K562 (cell line): ENCODE measurements at regions not wholly inside any gene's neighbourhood (a gene's known extent, or its start where the extent isn't known, plus 50 kb on each side); places are given as distances from the start of the nearest gene placed in this dataset.

ENCODE experiments used
- ATAC-seq: fragments of 200-7000 bp; cut with Tn5 transposase; 3 replicates; pipeline ENCODE4 v1.9.1; 2020; ENCODE audit warnings: moderate library complexity
- BruUV-seq: library from RNA; stranded (reverse); fragments of 400-500 nt; replicated peaks from 2 replicates; lab custom pipeline; 2021; lab: Mats Ljungman, UMichigan
- CTCF ChIA-PET: fragments of 300-600 bp; formaldehyde crosslinking; extraction: SDS; loops from one replicate; lab custom pipeline; 2021; ENCODE audit warnings: low intra/inter-chr PET ratio; lab: Yijun Ruan, JAX
- POLR2A ChIA-PET: fragments of 300-600, 350-650 bp; sonication (Branson Sonifier 250); formaldehyde crosslinking; extraction: SDS; loops from one replicate; lab custom pipeline; 2021; ENCODE audit warnings: antibody characterized with exemption, inconsistent platforms; lab: Yijun Ruan, JAX
- DNase-seq, 4 experiments: peaks; one replicate each; pipeline versions ENCODE4 v3.0.0 to v3.0.0-alpha.2; 2011 to 2018; ENCODE audit warnings: low spot score in 3 of 4, mixed read lengths in 3 of 4; ENCODE audit errors: extremely low read depth in 1 of 4
- FAIRE-seq: peaks from 2 replicates; lab custom pipeline; 2011; peaks lifted over from hg19 to GRCh38; lab: Jason Lieb, UNC
- H2AFZ ChIP-seq: 2 replicates; pipeline ENCODE4 v1.6.0; 2011; ENCODE audit warnings: low read depth, low read length, control low read depth, inconsistent platforms
- H3K27ac ChIP-seq: fragments of 200-600 bp; 3 replicates; pipeline ENCODE4 v1.8.0; 2011; ENCODE audit warnings: low read depth, mild to moderate bottlenecking, control low read depth, inconsistent platforms, low read length, moderate library complexity, mixed read lengths; ENCODE audit errors: extremely low read depth
- H3K27me3 ChIP-seq, 2 experiments: fragments of 300-600 bp in 1 of 2; 2 replicates in 1 of 2; 3 replicates in 1 of 2; pipeline versions ENCODE4 v1.6.0 to v1.8.0; 2011; ENCODE audit warnings: inconsistent platforms in 2 of 2, low read length in 2 of 2, mild to moderate bottlenecking in 1 of 2, mixed read lengths in 1 of 2, moderate library complexity in 1 of 2; ENCODE audit not compliant: control insufficient read depth in 2 of 2, insufficient read depth in 2 of 2
- H3K36me3 ChIP-seq: fragments of 300-600 bp; 3 replicates; pipeline ENCODE4 v1.8.0; 2011; ENCODE audit warnings: mild to moderate bottlenecking, low read length, inconsistent platforms; ENCODE audit not compliant: control insufficient read depth, insufficient read depth
- H3K4me1 ChIP-seq, 2 experiments: fragments of 200-600 bp in 1 of 2; replicated peaks in 1 of 2; 2 replicates in 1 of 2; 3 replicates in 1 of 2; pipeline versions ENCODE4 v1.5.1 to v1.8.0; 2011; ENCODE audit warnings: inconsistent platforms in 2 of 2, low read length in 2 of 2, mild to moderate bottlenecking in 1 of 2, mixed read lengths in 1 of 2, moderate library complexity in 1 of 2; ENCODE audit not compliant: control insufficient read depth in 2 of 2, insufficient read depth in 2 of 2
- H3K4me2 ChIP-seq: 2 replicates; pipeline ENCODE4 v1.6.1; 2011; ENCODE audit warnings: low read length, control low read depth, inconsistent platforms, mixed read lengths; ENCODE audit not compliant: insufficient read depth
- H3K4me3 ChIP-seq: fragments of 200-600 bp; sonication (generic), shearing (Covaris generic); 2 replicates; pipeline ENCODE4 v1.5.1; 2016; ENCODE audit warnings: control low read depth, inconsistent platforms
- H3K79me2 ChIP-seq: fragments of 200-600 bp; 3 replicates; pipeline ENCODE4 v1.8.0; 2011; ENCODE audit warnings: low read length, inconsistent platforms; ENCODE audit not compliant: control insufficient read depth, insufficient read depth
- H3K9ac ChIP-seq, 2 experiments: 2 replicates each; pipeline versions ENCODE4 v1.6.0 to v1.6.1; 2011; ENCODE audit warnings: low read depth in 2 of 2, low read length in 2 of 2, control low read depth in 1 of 2, inconsistent platforms in 1 of 2, mild to moderate bottlenecking in 1 of 2, mixed read lengths in 1 of 2; ENCODE audit not compliant: insufficient read depth in 1 of 2
- H3K9me1 ChIP-seq: one replicate; pipeline ENCODE4 v1.6.0; 2011; ENCODE audit warnings: inconsistent platforms, mild to moderate bottlenecking, low read length, moderate library complexity; ENCODE audit not compliant: control insufficient read depth, insufficient read depth
- H3K9me3 ChIP-seq: replicated peaks from 2 replicates; pipeline ENCODE4 v1.5.1; 2011; ENCODE audit warnings: low read depth, low read length, inconsistent platforms; ENCODE audit not compliant: control insufficient read depth, insufficient read depth
- H4K20me1 ChIP-seq: replicated peaks from 2 replicates; pipeline ENCODE4 v1.6.1; 2011; ENCODE audit warnings: low read length, inconsistent platforms, mixed read lengths; ENCODE audit not compliant: control insufficient read depth, insufficient read depth
- BCLAF1 ChIP-seq, 2 experiments: fragments of 450-650 bp in 1 of 2; IDR thresholded peaks; 2 replicates each; pipeline ENCODE4 v1.6.1; 2011 to 2017; ENCODE audit warnings: low read depth in 2 of 2, antibody characterized with exemption in 1 of 2, borderline replicate concordance in 1 of 2, low read length in 1 of 2, mild to moderate bottlenecking in 1 of 2, mixed read lengths in 1 of 2; ENCODE audit not compliant: control insufficient read depth in 1 of 2
- GABPB1 ChIP-seq: sonication (generic); formaldehyde crosslinking; IDR thresholded peaks from 2 replicates; pipeline ENCODE4 v1.8.0; 2022; ENCODE audit warnings: mild to moderate bottlenecking, missing genetic modification reagents
- MCM7 ChIP-seq, 2 experiments: fragments of 450-650 bp; IDR thresholded peaks; 2 replicates each; pipeline ENCODE4 v1.6.1; 2016 to 2018
- MITF ChIP-seq: IDR thresholded peaks from 2 replicates; pipeline ENCODE4 v1.6.1; 2014; ENCODE audit warnings: antibody characterized with exemption
- SETDB1 ChIP-seq: IDR thresholded peaks from one replicate; pipeline ENCODE4 v1.6.1; 2012; ENCODE audit warnings: low read length, control low read depth, inconsistent platforms
- SREBF2 ChIP-seq: sonication (generic); formaldehyde crosslinking; IDR thresholded peaks from 2 replicates; pipeline ENCODE4 v1.4.0; 2020; ENCODE audit warnings: mild to moderate bottlenecking, missing genetic modification reagents
- ZHX1 ChIP-seq: fragments of 150-350 bp; conservative IDR thresholded peaks from 2 replicates; pipeline ENCODE4 v1.6.1; 2014; ENCODE audit warnings: low read length
- whole genome bisulfite sequencing: fragments of 100-300 bp; shearing (Covaris generic); methylation state at CpG from one replicate; pipeline ENCODE4 v1.1.6; 2016; ENCODE audit warnings: low coverage, mixed read lengths; ENCODE audit not compliant: insufficient coverage; ENCODE audit errors: missing lambda C conversion rate; 5-methylcytosine and 5-hydroxymethylcytosine counted together
- in situ Hi-C: fragments of 300-500 bp; cut with MboI; formaldehyde crosslinking; loops from 4 replicates; pipeline ENCODE4 v1.15.0; 2018; ENCODE audit warnings: inconsistent platforms, mixed read lengths
- intact Hi-C: fragments of 100-400 bp; cut with micrococcal nuclease; formaldehyde crosslinking; loops from 2 replicates; pipeline ENCODE4 v1.14.2; 2022

- no peaks in the 10 kb centered on the region for H3K9me1 ChIP-seq
- no peak overlapping the region for H3K4me3 ChIP-seq
- WGBS = 0% methylated on average over 13 of the region's 13 CpGs
- H3K4me1 ChIP-seq = no peaks in the 10 kb centered on the region
- CTCF ChIA-PET = no interaction called here
- intact Hi-C loops = no loop called here
- TF ChIP-seq GABPB1 (CRISPR knock-in tag) (no peak), SETDB1 (no peak), ZHX1 (no peak), SREBF2 (CRISPR knock-in tag) (no peak), MITF (no peak), BCLAF1 (IDR thresholded peaks at IDR 0.05; ENCODE audit: borderline replicate concordance in 1 of 2, control insufficient read depth in 1 of 2, low read depth in 2 of 2, low read length in 1 of 2) (no peak), MCM7 (IDR thresholded peaks at IDR 0.05) (no peak)
- no peak for ATAC-seq
- H3K79me2 ChIP-seq = no peaks in the 10 kb centered on the region
- peaks cover 15 to 44% of the 10 kb centered on the region in 2 experiments; a peak in 4 of 5 replicates for H3K27me3 ChIP-seq
- no peaks in the 10 kb centered on the region for H3K9me3 ChIP-seq
- no peak overlapping the region for H3K4me2 ChIP-seq
- no peak for DNase-seq
- no peaks in the 10 kb centered on the region for H3K36me3 ChIP-seq
- H3K9ac ChIP-seq = no peak overlapping the region
- 0 out of 2 replicates have a peak, but pooled peaks cover 3% of the 10 kb centered on the region for H4K20me1 ChIP-seq
- in situ Hi-C loops = no loop called here
- POLR2A ChIA-PET = interaction anchor here (0.7 kb wide), 1 partner anchor 1034 kb away, joined by 4 read pairs; no protein-coding TSS in a partner anchor
- no peak for FAIRE-seq
- no peak overlapping the region for H3K27ac ChIP-seq
- H2AFZ ChIP-seq = no peak overlapping the region
- no TSS peak for BruUV-seq
These were observed 311.0 kb downstream of the THBS2 start for GRCh38 chr6:168942646-168943045.
